Body of pancreas (tissue), 4 donors: ENCODE measurements at regions not wholly inside any gene's neighbourhood (a gene's known extent, or its start where the extent isn't known, plus 50 kb on each side); places are given as distances from the start of the nearest gene placed in this dataset.

Experiments used
- CTCF ChIP-seq, 7 experiments: fragments of 450-650 bp in 4 of 7; fragments of 200-600 bp in 3 of 7; sonication (generic) in 3 of 7; IDR thresholded peaks; one replicate each; pipeline ENCODE4 v1.5.1; 2016 to 2019; ENCODE audit warnings: antibody characterized with exemption in 7 of 7
- POLR2A ChIP-seq, 3 donors: fragments of 450-650 bp; IDR thresholded peaks; one replicate each; pipeline ENCODE4 v1.6.1; 2016; ENCODE audit warnings: antibody characterized with exemption in 3 of 3, mild to moderate bottlenecking in 2 of 3

GRCh38 chr13:86172961-86173360 is 373.7 kb upstream of the SLITRK6 start:
- no peak for TF ChIP-seq CTCF (IDR thresholded peaks at IDR 0.05)
- TF ChIP-seq POLR2A (IDR thresholded peaks at IDR 0.05): no peak
